HCT116 (cell line): ENCODE measurements at regions not wholly inside any gene's neighbourhood (a gene's known extent, or its start where the extent isn't known, plus 50 kb on each side); places are given as distances from the start of the nearest gene placed in this dataset.
A peak's percentile ranks its signal among the peaks of the same experiment; 100 is the strongest.

Source experiments
- ATAC-seq: fragments of 200-7000 bp; cut with Tn5 transposase; 2 replicates; pipeline ENCODE4 v1.9.1; 2020; ENCODE audit warnings: mild to moderate bottlenecking, moderate library complexity
- BruUV-seq: library from RNA; stranded (reverse); fragments of 400-500 nt; replicated peaks from 2 replicates; lab custom pipeline; 2021; lab: Mats Ljungman, UMichigan
- CTCF ChIA-PET: fragments of 300-600 bp; sonication (Branson Sonifier 250); formaldehyde crosslinking; loops from one replicate; lab custom pipeline; 2021; ENCODE audit warnings: antibody characterized with exemption; lab: Charles Lee
- POLR2A ChIA-PET: fragments of 300-600, 350-600 bp; sonication (Branson Sonifier 250); formaldehyde crosslinking; loops from one replicate; lab custom pipeline; 2021; ENCODE audit warnings: antibody characterized with exemption; lab: Charles Lee
- RAD21 ChIA-PET, 2 experiments: fragments of 300-600 bp; sonication (Branson Sonifier 250); formaldehyde crosslinking; loops; one replicate each; lab custom pipeline; 2023; ENCODE audit warnings: low total read pairs in 2 of 2; ENCODE audit not compliant: uncharacterized antibody in 2 of 2, unreplicated experiment in 2 of 2, low non-redundant PET in 1 of 2; lab: Charles Lee
- DNase-seq: peaks from one replicate; pipeline ENCODE4 v3.0.0-alpha.2; 2010; ENCODE audit warnings: low read depth, low spot score
- H2AFZ ChIP-seq: fragments of 200-600 bp; shearing (Covaris generic), sonication (generic); 2 replicates; pipeline ENCODE4 v1.6.1; 2017; ENCODE audit warnings: low read depth, mixed run types, mixed read lengths, antibody characterized with exemption, low read length; ENCODE audit not compliant: poor library complexity, severe bottlenecking
- H3K27ac ChIP-seq: 2 replicates; pipeline ENCODE4 v1.5.1; 2012; ENCODE audit warnings: low read depth, low read length
- H3K27me3 ChIP-seq: fragments of 200-600 bp; sonication (generic); 2 replicates; pipeline ENCODE4 v1.6.1; 2016; ENCODE audit warnings: mixed run types, low read length, mixed read lengths; ENCODE audit not compliant: insufficient read depth
- H3K36me3 ChIP-seq, 2 experiments: fragments of 200-500 bp in 1 of 2; fragments of 200-600 bp in 1 of 2; sonication (Bioruptor generic) in 1 of 2; sonication (generic) in 1 of 2; 2 replicates each; pipeline versions ENCODE4 v1.5.1 to v1.6.1; 2014 to 2016; ENCODE audit warnings: low read length in 2 of 2, inconsistent platforms in 1 of 2, mixed read lengths in 1 of 2, mixed run types in 1 of 2; ENCODE audit not compliant: insufficient read depth in 2 of 2, control insufficient read depth in 1 of 2
- H3K4me1 ChIP-seq, 2 experiments: fragments of 200-600 bp in 1 of 2; sonication (generic) in 1 of 2; 2 replicates each; pipeline versions ENCODE4 v1.5.1 to v1.6.1; 2012 to 2017; ENCODE audit warnings: low read length in 2 of 2, inconsistent platforms in 1 of 2, mild to moderate bottlenecking in 1 of 2, mixed read lengths in 1 of 2, mixed run types in 1 of 2, moderate library complexity in 1 of 2; ENCODE audit not compliant: insufficient read depth in 2 of 2, control insufficient read depth in 1 of 2
- H3K4me2 ChIP-seq: fragments of 200-600 bp; sonication (generic); 2 replicates; pipeline ENCODE4 v1.6.1; 2017; ENCODE audit warnings: mixed run types, low read length, mixed read lengths
- H3K4me3 ChIP-seq, 2 experiments: fragments of 200-600 bp in 1 of 2; sonication (generic) in 1 of 2; replicated peaks in 1 of 2; 2 replicates each; pipeline ENCODE4 v1.5.1; 2011 to 2016; ENCODE audit warnings: low read length in 2 of 2, control low read depth in 1 of 2, low read depth in 1 of 2, mild to moderate bottlenecking in 1 of 2, mixed read lengths in 1 of 2, mixed run types in 1 of 2
- H3K79me2 ChIP-seq: fragments of 200-600 bp; sonication (generic); 2 replicates; pipeline ENCODE4 v1.6.1; 2017; ENCODE audit warnings: mild to moderate bottlenecking, mixed run types, low read length, moderate library complexity, mixed read lengths; ENCODE audit not compliant: insufficient read depth
- H3K9ac ChIP-seq: fragments of 200-600 bp; sonication (generic); 2 replicates; pipeline ENCODE4 v1.6.1; 2016; ENCODE audit warnings: low read length, mixed read lengths
- H3K9me2 ChIP-seq: fragments of 200-600 bp; sonication (generic), shearing (Covaris generic); 2 replicates; pipeline ENCODE4 v1.6.1; 2017; ENCODE audit warnings: mixed run types, mild to moderate bottlenecking, moderate library complexity; ENCODE audit not compliant: insufficient read depth
- H3K9me3 ChIP-seq, 2 experiments: fragments of 200-500 bp in 1 of 2; fragments of 200-600 bp in 1 of 2; sonication (Bioruptor generic) in 1 of 2; sonication (generic) in 1 of 2; 2 replicates each; pipeline ENCODE4 v1.6.1; 2014 to 2017; ENCODE audit warnings: low read length in 2 of 2, mixed read lengths in 2 of 2, inconsistent platforms in 1 of 2, low read depth in 1 of 2, mild to moderate bottlenecking in 1 of 2, mixed run types in 1 of 2, moderate library complexity in 1 of 2; ENCODE audit not compliant: control insufficient read depth in 1 of 2, insufficient read depth in 1 of 2
- H4K20me1 ChIP-seq: fragments of 200-600 bp; sonication (generic), shearing (Covaris generic); 2 replicates; pipeline ENCODE4 v1.6.1; 2017; ENCODE audit warnings: mixed run types, mild to moderate bottlenecking, moderate library complexity; ENCODE audit not compliant: insufficient read depth
- CBX3 ChIP-seq: IDR thresholded peaks from 2 replicates; pipeline ENCODE4 v1.6.1; 2012; ENCODE audit warnings: low read depth
- EGR1 ChIP-seq: IDR thresholded peaks from 2 replicates; pipeline ENCODE4 v1.6.1; 2012; ENCODE audit warnings: low read depth
- EZH2 ChIP-seq: fragments of 200-600 bp; sonication (generic); IDR thresholded peaks from 2 replicates; pipeline ENCODE4 v1.6.1; 2017; ENCODE audit warnings: antibody characterized with exemption, mixed run types
- EZH2phosphoT487 ChIP-seq: fragments of 200-600 bp; IDR thresholded peaks from 2 replicates; pipeline ENCODE4 v1.6.1; 2018; ENCODE audit warnings: antibody characterized with exemption, borderline replicate concordance
- FOSL1 ChIP-seq: IDR thresholded peaks from 2 replicates; pipeline ENCODE4 v1.6.1; 2012; ENCODE audit warnings: low read depth
- JUND ChIP-seq: IDR thresholded peaks from 2 replicates; pipeline ENCODE4 v1.6.1; 2012
- POLR2A ChIP-seq: IDR thresholded peaks from 2 replicates; pipeline ENCODE4 v1.7.0; 2011; ENCODE audit warnings: borderline replicate concordance; ENCODE audit not compliant: insufficient read depth, insufficient read length; ENCODE audit errors: extremely low read depth
- POLR2AphosphoS5 ChIP-seq: IDR thresholded peaks from 2 replicates; pipeline ENCODE4 v1.6.1; 2011; ENCODE audit warnings: mild to moderate bottlenecking, low read depth, low read length, moderate library complexity
- RAD21 ChIP-seq: IDR thresholded peaks from 2 replicates; pipeline ENCODE4 v1.6.1; 2012; ENCODE audit warnings: low read depth, mild to moderate bottlenecking
- REST ChIP-seq: IDR thresholded peaks from 2 replicates; pipeline ENCODE4 v1.6.1; 2012; ENCODE audit warnings: low read depth
- SP1 ChIP-seq: IDR thresholded peaks from 2 replicates; pipeline ENCODE4 v1.6.1; 2012; ENCODE audit warnings: low read depth
- SRF ChIP-seq: IDR thresholded peaks from 2 replicates; pipeline ENCODE4 v1.6.1; 2012; ENCODE audit warnings: low read depth
- YY1 ChIP-seq: IDR thresholded peaks from 2 replicates; pipeline ENCODE4 v1.6.1; 2011; ENCODE audit warnings: low read length, low read depth, moderate library complexity, mild to moderate bottlenecking; ENCODE audit not compliant: insufficient replicate concordance; ENCODE audit errors: extremely low read depth
- ZFX ChIP-seq: fragments of 450-650 bp; IDR thresholded peaks from 2 replicates; pipeline ENCODE4 v1.6.1; 2017
- ZNF274 ChIP-seq: fragments of 200-500 bp; sonication (Bioruptor generic); IDR thresholded peaks from 2 replicates; pipeline ENCODE4 v1.6.1; 2014; ENCODE audit warnings: mild to moderate bottlenecking, low read depth, low read length, inconsistent platforms
- intact Hi-C: fragments of 100-400 bp; cut with micrococcal nuclease; formaldehyde crosslinking; loops from 2 replicates; pipeline ENCODE4 v1.10.0; 2022
- TF ChIP-seq, protein P1 (sequence below), 3 experiments: fragments of 200-600 bp in 1 of 3; sonication (generic) in 1 of 3; IDR thresholded peaks in 2 of 3; conservative IDR thresholded peaks in 1 of 3; 2 replicates each; pipeline ENCODE4 v1.5.1; 2012 to 2017; ENCODE audit warnings: low read depth in 2 of 3, low read length in 2 of 3, antibody characterized with exemption in 1 of 3, borderline replicate concordance in 1 of 3, control low read depth in 1 of 3, mild to moderate bottlenecking in 1 of 3, mixed read lengths in 1 of 3, mixed run types in 1 of 3, moderate library complexity in 1 of 3; ENCODE audit not compliant: insufficient read depth in 1 of 3

GRCh38 chr2:217223222-217223930 lies 363.5 kb upstream of the TNP1 start:
- TF ChIP-seq YY1 = no peak
- peak; percentile 40 for TF ChIP-seq JUND
- no peak for TF ChIP-seq EGR1
- TF ChIP-seq ZNF274 = no peak
- TF ChIP-seq CBX3 = no peak
- TF ChIP-seq POLR2AphosphoS5 = no peak
- TF ChIP-seq SP1 = peak; percentile 37; the same call in 1 of the 2 replicates
- TF ChIP-seq SRF = peak; percentile 67; the same call in 1 of the 2 replicates
- TF ChIP-seq FOSL1 = peak; percentile 27; the same call in 1 of the 2 replicates
- BruUV-seq = no TSS peak
- POLR2A ChIA-PET = no interaction called here
- Histone ChIP-seq H3K4me1 (no peaks in the 10 kb centered on the region), H3K4me2 (no peak overlapping the region), H3K9ac (no peak overlapping the region), H3K79me2 (no peaks in the 10 kb centered on the region), H3K27me3 (peaks cover 20% of the 10 kb centered on the region; the same call in 1 of the 2 replicates), H3K9me3 (no peaks in the 10 kb centered on the region), H3K9me2 (no peaks in the 10 kb centered on the region), H3K4me3 (no peak overlapping the region), H2AFZ (no peak overlapping the region), H3K36me3 (no peaks in the 10 kb centered on the region), H3K27ac (no peak overlapping the region), H4K20me1 (no peaks in the 10 kb centered on the region)
- DNase-seq (no peak), ATAC-seq (no peak)
- RAD21 ChIA-PET = no interaction called here
- CTCF ChIA-PET = no interaction called here
- intact Hi-C loops = no loop called here

DNA sequence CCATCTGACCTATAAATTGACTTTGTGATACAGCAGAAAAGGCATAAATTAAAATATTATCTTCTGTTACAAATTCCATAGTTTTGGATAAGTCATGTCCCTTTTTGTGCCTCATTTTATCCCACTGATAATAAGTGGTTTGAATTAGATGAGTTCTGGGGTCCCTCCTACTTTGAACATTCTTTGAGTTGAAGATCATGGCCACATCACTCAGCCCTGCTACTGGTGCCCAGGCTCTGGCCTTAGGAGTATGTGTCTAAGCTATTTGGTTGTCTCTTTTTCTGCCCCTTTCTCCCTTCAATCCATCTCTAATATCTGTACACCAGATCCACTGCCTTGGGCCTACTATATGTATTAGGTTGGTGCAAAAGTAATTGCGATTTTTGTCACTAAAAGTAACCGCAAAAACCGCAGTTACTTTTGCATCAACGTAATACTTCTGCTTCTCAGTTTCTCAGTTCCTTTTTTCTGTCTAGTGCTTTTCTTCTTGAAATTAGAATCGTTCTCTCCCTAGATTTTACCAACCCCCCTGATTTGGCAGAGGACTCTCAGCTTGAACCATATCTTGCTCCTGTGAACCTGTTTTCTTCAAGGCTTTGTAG lies 362.5 kb upstream of the TNP1 start:
- intact Hi-C loops = no loop called here
- BruUV-seq = no TSS peak
- TF ChIP-seq, protein P1, sequence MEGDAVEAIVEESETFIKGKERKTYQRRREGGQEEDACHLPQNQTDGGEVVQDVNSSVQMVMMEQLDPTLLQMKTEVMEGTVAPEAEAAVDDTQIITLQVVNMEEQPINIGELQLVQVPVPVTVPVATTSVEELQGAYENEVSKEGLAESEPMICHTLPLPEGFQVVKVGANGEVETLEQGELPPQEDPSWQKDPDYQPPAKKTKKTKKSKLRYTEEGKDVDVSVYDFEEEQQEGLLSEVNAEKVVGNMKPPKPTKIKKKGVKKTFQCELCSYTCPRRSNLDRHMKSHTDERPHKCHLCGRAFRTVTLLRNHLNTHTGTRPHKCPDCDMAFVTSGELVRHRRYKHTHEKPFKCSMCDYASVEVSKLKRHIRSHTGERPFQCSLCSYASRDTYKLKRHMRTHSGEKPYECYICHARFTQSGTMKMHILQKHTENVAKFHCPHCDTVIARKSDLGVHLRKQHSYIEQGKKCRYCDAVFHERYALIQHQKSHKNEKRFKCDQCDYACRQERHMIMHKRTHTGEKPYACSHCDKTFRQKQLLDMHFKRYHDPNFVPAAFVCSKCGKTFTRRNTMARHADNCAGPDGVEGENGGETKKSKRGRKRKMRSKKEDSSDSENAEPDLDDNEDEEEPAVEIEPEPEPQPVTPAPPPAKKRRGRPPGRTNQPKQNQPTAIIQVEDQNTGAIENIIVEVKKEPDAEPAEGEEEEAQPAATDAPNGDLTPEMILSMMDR (IDR thresholded peaks at IDR 0.05 in 2 of 3, conservative IDR thresholded peaks at IDR 0.05 in 1 of 3; ENCODE audit: borderline replicate concordance in 1 of 3, insufficient read depth in 1 of 3, low read depth in 2 of 3, low read length in 2 of 3) = no peak
- TF ChIP-seq JUND (no peak), ZFX (no peak), RAD21 (no peak), POLR2A (no peak), REST (no peak), EZH2phosphoT487 (no peak), EZH2 (no peak)

More for the DNA sequence above, 362.5 kb upstream of the TNP1 start:
- no peaks in the 10 kb centered on the region for H3K9me2 ChIP-seq
- no peak for ATAC-seq
- H3K4me3 ChIP-seq = no peak overlapping the region
- ChIA-PET CTCF (no interaction called here), POLR2A (no interaction called here), RAD21 (no interaction called here)
- no peak overlapping the region for H3K4me2 ChIP-seq
- DNase-seq = no peak
- no peak overlapping the region for H3K9ac ChIP-seq
- no peak overlapping the region for H3K27ac ChIP-seq
- H3K36me3 ChIP-seq = no peaks in the 10 kb centered on the region
- no peaks in the 10 kb centered on the region for H3K9me3 ChIP-seq
- no peaks in the 10 kb centered on the region for H3K79me2 ChIP-seq
- no peaks in the 10 kb centered on the region for H3K4me1 ChIP-seq
- H4K20me1 ChIP-seq = no peaks in the 10 kb centered on the region
- H2AFZ ChIP-seq = no peak overlapping the region
- H3K27me3 ChIP-seq = peaks cover 29% of the 10 kb centered on the region; the same call in 1 of the 2 replicates
